HG03175 (cell line): ENCODE measurements at regions not wholly inside any gene's neighbourhood (a gene's known extent, or its start where the extent isn't known, plus 50 kb on each side); places are given as distances from the start of the nearest gene placed in this dataset.

Source experiments
- ATAC-seq: cut with Tn5 transposase; IDR thresholded peaks from one replicate; pipeline ENCODE4 v1.9.1; 2021; ENCODE audit warnings: mild to moderate bottlenecking, moderate library complexity; ENCODE audit not compliant: unreplicated experiment

- ATAC-seq = no peak
Measured at GRCh38 chr7:46203926-46204325, 282.9 kb upstream of the IGFBP3 start.

- ATAC-seq = no peak
Measured at GRCh38 chr7:46202379-46202778, 281.3 kb upstream of the IGFBP3 start.

GRCh38 chr7:46201961-46202360, 280.9 kb upstream of the IGFBP3 start:
- no peak for ATAC-seq

- ATAC-seq = no peak
Measured at GRCh38 chr7:46198701-46199100, 277.6 kb upstream of the IGFBP3 start.

- no peak for ATAC-seq
Measured at GRCh38 chr7:46197785-46198540, 276.9 kb upstream of the IGFBP3 start.

GRCh38 chr7:46195934-46196333, 274.9 kb upstream of the IGFBP3 start:
- ATAC-seq = no peak

- ATAC-seq = no peak
Measured at GRCh38 chr7:46192271-46192670, 271.2 kb upstream of the IGFBP3 start.

GRCh38 chr7:46191776-46192175, 270.7 kb upstream of the IGFBP3 start:
- no peak for ATAC-seq

- no peak for ATAC-seq
Measured at GRCh38 chr7:46191296-46191695, 270.2 kb upstream of the IGFBP3 start.

GRCh38 chr7:46189255-46189790, 268.3 kb upstream of the IGFBP3 start:
- ATAC-seq = no peak

GRCh38 chr7:46186131-46186530, 265.1 kb upstream of the IGFBP3 start:
- no peak for ATAC-seq

GRCh38 chr7:46179061-46179610, 258.1 kb upstream of the IGFBP3 start:
- ATAC-seq = no peak

GRCh38 chr7:46178661-46179060, 257.6 kb upstream of the IGFBP3 start:
- no peak for ATAC-seq

GRCh38 chr7:46177821-46178220, 256.7 kb upstream of the IGFBP3 start:
- no peak for ATAC-seq

GRCh38 chr7:46175221-46175620, 254.1 kb upstream of the IGFBP3 start:
- no peak for ATAC-seq

- ATAC-seq = no peak
Measured at GRCh38 chr7:46174196-46174580, 253.1 kb upstream of the IGFBP3 start.

GRCh38 chr7:46173476-46174195, 252.6 kb upstream of the IGFBP3 start:
- no peak for ATAC-seq

- ATAC-seq = no peak
Measured at GRCh38 chr7:46170792-46171191, 249.7 kb upstream of the IGFBP3 start.

GRCh38 chr7:46170021-46170420, 248.9 kb upstream of the IGFBP3 start:
- ATAC-seq = no peak

- ATAC-seq = no peak
Measured at GRCh38 chr7:46169384-46169755, 248.3 kb upstream of the IGFBP3 start.

- ATAC-seq = no peak
Measured at GRCh38 chr7:46168671-46169383, 247.8 kb upstream of the IGFBP3 start.
